GM12864 (cell line): ENCODE measurements at regions not wholly inside any gene's neighbourhood (a gene's known extent, or its start where the extent isn't known, plus 50 kb on each side); places are given as distances from the start of the nearest gene placed in this dataset.
"Not testable (repeated sequence)": the region's sequence is repeated elsewhere in the genome, so short reads cannot be mapped to it uniquely, and the experiment has no call there.

Experiments used
- DNase-seq: peaks from one replicate; pipeline ENCODE4 v3.0.0-alpha.2; 2011; ENCODE audit warnings: low read depth
- H3K4me3 ChIP-seq: 2 replicates; pipeline ENCODE4 v1.5.1; 2011; ENCODE audit warnings: mild to moderate bottlenecking, low read depth, low read length, control low read depth
- TF ChIP-seq, protein P1 (sequence below): IDR thresholded peaks from 2 replicates; pipeline ENCODE4 v1.5.1; 2011; ENCODE audit warnings: low read depth, mild to moderate bottlenecking, moderate library complexity, low read length, control low read depth, inconsistent platforms; ENCODE audit errors: missing control alignments

- not testable (repeated sequence) for DNase-seq, H3K4me3 ChIP-seq
These were observed 77.5 kb downstream of the SNX5 start for GRCh38 chr20:17891131-17891530.

DNA sequence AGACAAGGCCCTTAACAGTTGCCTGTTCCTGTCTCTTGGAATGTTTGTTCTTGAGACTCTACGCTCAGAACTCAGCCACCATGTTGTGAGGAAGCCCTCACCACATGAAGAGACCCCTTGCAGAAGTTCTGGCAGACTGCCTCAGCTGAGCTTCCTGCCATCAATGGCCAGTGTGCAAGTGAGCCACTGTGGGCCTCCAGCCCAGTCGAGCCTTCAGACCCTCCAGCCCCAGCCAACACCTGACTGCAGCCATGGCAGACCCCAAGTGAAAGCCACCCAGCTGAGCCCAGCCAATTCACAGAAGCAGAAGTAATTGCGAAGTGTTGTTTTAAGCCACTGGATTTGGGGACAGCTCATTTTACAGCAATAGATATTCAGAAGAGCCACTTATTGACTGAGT lies 78.3 kb downstream of the SNX5 start:
- TF ChIP-seq, protein P1, sequence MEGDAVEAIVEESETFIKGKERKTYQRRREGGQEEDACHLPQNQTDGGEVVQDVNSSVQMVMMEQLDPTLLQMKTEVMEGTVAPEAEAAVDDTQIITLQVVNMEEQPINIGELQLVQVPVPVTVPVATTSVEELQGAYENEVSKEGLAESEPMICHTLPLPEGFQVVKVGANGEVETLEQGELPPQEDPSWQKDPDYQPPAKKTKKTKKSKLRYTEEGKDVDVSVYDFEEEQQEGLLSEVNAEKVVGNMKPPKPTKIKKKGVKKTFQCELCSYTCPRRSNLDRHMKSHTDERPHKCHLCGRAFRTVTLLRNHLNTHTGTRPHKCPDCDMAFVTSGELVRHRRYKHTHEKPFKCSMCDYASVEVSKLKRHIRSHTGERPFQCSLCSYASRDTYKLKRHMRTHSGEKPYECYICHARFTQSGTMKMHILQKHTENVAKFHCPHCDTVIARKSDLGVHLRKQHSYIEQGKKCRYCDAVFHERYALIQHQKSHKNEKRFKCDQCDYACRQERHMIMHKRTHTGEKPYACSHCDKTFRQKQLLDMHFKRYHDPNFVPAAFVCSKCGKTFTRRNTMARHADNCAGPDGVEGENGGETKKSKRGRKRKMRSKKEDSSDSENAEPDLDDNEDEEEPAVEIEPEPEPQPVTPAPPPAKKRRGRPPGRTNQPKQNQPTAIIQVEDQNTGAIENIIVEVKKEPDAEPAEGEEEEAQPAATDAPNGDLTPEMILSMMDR: no peak
- DNase-seq: no peak
- no peak overlapping the region for H3K4me3 ChIP-seq

DNA sequence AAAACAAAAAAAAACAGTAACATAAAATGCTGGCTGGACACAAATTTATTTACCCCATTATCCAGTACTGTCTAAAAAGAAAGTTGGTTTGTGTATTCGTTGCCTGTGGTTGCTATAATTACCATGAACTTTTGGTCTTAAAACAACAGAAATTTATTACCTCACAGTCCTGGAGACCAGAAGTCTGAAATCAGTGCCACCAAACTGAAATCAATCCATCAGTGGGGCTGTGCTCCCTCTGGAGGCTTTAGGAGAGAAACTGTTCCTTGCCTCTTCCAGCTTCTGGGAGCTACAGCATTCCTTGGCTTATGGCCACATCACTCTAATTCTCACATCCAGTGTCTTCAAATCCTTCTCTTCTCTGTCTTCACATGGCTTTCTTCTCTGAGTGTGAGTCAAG lies 79.4 kb downstream of the SNX5 start:
- no peak for DNase-seq
- TF ChIP-seq, protein P1: no peak
- H3K4me3 ChIP-seq: no peak overlapping the region

DNA sequence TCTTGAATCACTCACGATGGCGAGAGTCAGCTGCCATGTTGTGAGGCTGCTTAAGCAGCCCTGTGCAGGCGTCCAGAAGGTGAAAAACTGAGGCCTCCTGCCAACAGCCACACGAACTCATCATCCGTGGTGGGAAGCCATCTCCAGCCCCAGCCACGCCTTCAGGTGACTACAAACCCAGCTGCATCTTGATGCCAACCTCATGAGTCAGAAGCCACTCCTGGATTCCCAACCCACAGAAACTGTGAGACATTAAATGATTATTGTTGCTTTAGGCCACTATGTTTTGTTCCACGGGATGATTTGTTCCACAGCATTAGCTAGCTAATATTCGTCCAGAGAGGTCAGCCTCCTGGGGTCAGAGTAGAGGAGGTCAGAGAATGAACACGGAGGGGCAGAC lies 80.5 kb downstream of the SNX5 start:
- no peak overlapping the region for H3K4me3 ChIP-seq
- no peak for DNase-seq
- TF ChIP-seq, protein P1: no peak

DNA sequence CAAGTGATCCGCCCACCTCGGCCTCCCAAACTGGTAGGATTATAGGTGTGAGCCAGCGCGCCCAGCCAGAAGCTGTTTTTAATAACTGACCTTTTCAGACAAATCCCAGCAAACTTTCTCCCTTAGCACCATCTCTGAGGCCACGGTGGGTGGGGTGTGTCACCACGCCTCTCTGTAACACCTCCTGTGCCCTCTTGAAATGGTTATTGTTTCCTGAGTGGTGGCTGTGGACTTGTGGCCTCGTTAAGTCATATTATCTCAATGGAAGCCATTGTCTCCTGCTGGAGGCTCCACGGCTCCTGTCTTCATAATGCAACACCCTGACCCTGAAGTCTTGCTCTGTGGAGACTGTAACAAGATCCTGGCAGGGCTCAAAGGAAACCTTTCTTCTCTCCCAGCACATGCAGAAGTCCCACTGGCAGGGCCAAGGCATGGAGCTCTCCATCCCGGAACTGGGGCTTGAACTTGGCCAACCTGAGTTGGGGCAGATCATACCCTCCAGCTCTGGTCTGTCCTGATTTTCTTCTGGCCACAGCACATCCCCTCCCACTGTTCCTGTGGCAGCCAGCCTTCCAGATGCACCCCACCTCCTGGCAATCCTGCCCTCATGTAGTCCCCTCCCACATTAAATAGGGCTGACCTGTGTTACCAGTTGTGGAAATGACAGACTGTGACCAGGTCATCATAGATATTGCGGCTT lies 81.1 kb downstream of the SNX5 start:
- no peak overlapping the region for H3K4me3 ChIP-seq
- TF ChIP-seq, protein P1: no peak
- no peak for DNase-seq

DNA sequence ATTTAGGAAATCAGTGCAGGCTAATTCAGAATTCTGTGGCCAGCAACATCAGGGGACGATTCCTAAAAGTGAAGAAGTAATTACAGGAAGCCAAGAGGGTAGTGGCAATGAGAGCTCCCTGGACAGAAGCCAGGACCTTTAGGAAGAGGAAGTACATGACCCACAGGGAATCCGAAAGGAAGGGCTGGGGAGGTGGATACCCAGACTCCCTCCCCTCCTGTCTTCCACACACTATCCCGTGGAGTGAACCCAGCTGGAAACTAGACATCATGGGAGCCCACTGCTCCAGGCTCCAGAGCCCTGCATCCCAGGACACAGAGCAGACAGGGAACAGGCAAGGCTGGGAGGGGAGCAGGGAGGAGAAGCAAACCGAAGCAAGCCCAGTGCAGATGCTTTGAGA lies 83.0 kb downstream of the SNX5 start:
- H3K4me3 ChIP-seq: no peak overlapping the region
- DNase-seq: no peak
- TF ChIP-seq, protein P1: no peak

GRCh38 chr20:17885076-17885475 lies 83.5 kb downstream of the SNX5 start:
- DNase-seq: no peak
- H3K4me3 ChIP-seq: no peak overlapping the region
- TF ChIP-seq, protein P1: no peak
